HEK293 (cell line): ENCODE measurements at regions not wholly inside any gene's neighbourhood (a gene's known extent, or its start where the extent isn't known, plus 50 kb on each side); places are given as distances from the start of the nearest gene placed in this dataset.
"Not testable (repeated sequence)": the region's sequence is repeated elsewhere in the genome, so short reads cannot be mapped to it uniquely, and the experiment has no call there.

Experiments
- CTCF ChIA-PET: fragments of 350-600 bp; formaldehyde crosslinking; extraction: SDS; loops from one replicate; lab custom pipeline; 2021; ENCODE audit warnings: antibody characterized with exemption; lab: Yijun Ruan, JAX
- POLR2A ChIA-PET: fragments of 300-600 bp; formaldehyde crosslinking; extraction: SDS; loops from one replicate; lab custom pipeline; 2020; ENCODE audit warnings: antibody characterized with exemption, inconsistent platforms; lab: Yijun Ruan, JAX
- H3K27ac ChIP-seq: fragments of 200-500 bp; sonication (Bioruptor generic); 2 replicates; pipeline ENCODE4 v1.5.1; 2014; ENCODE audit warnings: low read depth, low read length, control low read depth, inconsistent platforms; ENCODE audit errors: extremely low read depth
- H3K36me3 ChIP-seq, 2 experiments: fragments of 200-500 bp in 1 of 2; sonication (Bioruptor generic) in 1 of 2; 1 replicate in 1 of 2; 2 replicates in 1 of 2; pipeline ENCODE4 v1.5.1; 2014 to 2017; ENCODE audit warnings: inconsistent platforms in 2 of 2, low read length in 2 of 2; ENCODE audit not compliant: control insufficient read depth in 2 of 2, insufficient read depth in 1 of 2
- H3K4me1 ChIP-seq: fragments of 200-500 bp; sonication (Bioruptor generic); 2 replicates; pipeline ENCODE4 v1.5.1; 2014; ENCODE audit warnings: mild to moderate bottlenecking, low read length, inconsistent platforms; ENCODE audit not compliant: control insufficient read depth, insufficient read depth
- H3K4me3 ChIP-seq: 2 replicates; pipeline ENCODE4 v1.5.1; 2011; ENCODE audit warnings: low read depth, mild to moderate bottlenecking, control low read depth, low read length, moderate library complexity
- H3K9me3 ChIP-seq: fragments of 200-500 bp; sonication (Bioruptor generic); 2 replicates; pipeline ENCODE4 v1.5.1; 2014; ENCODE audit warnings: low read depth, low read length, inconsistent platforms; ENCODE audit not compliant: control insufficient read depth, insufficient read depth
- ATF2 ChIP-seq: fragments of 450-650 bp; formaldehyde crosslinking; IDR thresholded peaks from 2 replicates; pipeline ENCODE4 v1.5.1; 2016; ENCODE audit warnings: missing biosample characterization, missing genetic modification characterization, low read depth
- MYNN ChIP-seq: fragments of 450-650 bp; formaldehyde crosslinking; IDR thresholded peaks from 2 replicates; pipeline ENCODE4 v1.5.1; 2016; ENCODE audit warnings: missing biosample characterization, missing genetic modification characterization, borderline replicate concordance
- PRDM6 ChIP-seq: fragments of 450-650 bp; formaldehyde crosslinking; IDR thresholded peaks from 2 replicates; pipeline ENCODE4 v1.5.1; 2017; ENCODE audit warnings: missing biosample characterization, missing genetic modification characterization
- ZBTB20 ChIP-seq: fragments of 450-650 bp; formaldehyde crosslinking; IDR thresholded peaks from 2 replicates; pipeline ENCODE4 v1.5.1; 2016; ENCODE audit warnings: missing biosample characterization, missing genetic modification characterization
- ZBTB26 ChIP-seq: fragments of 450-650 bp; formaldehyde crosslinking; optimal IDR thresholded peaks from 2 replicates; pipeline ENCODE3; 2016; ENCODE audit warnings: missing biosample characterization, mild to moderate bottlenecking, missing genetic modification characterization
- ZBTB48 ChIP-seq: fragments of 450-650 bp; formaldehyde crosslinking; IDR thresholded peaks from 2 replicates; pipeline ENCODE4 v1.5.1; 2016; ENCODE audit warnings: missing biosample characterization, missing genetic modification characterization
- ZBTB6 ChIP-seq: fragments of 450-650 bp; formaldehyde crosslinking; IDR thresholded peaks from 2 replicates; pipeline ENCODE4 v1.5.1; 2017; ENCODE audit warnings: missing biosample characterization, missing genetic modification characterization
- ZNF114 ChIP-seq: fragments of 450-650 bp; formaldehyde crosslinking; IDR thresholded peaks from 2 replicates; pipeline ENCODE4 v1.5.0; 2017; ENCODE audit warnings: missing biosample characterization, missing genetic modification characterization
- ZNF133 ChIP-seq: fragments of 450-650 bp; formaldehyde crosslinking; IDR thresholded peaks from 2 replicates; pipeline ENCODE4 v1.5.1; 2016; ENCODE audit warnings: missing biosample characterization, missing genetic modification characterization
- ZNF138 ChIP-seq: fragments of 450-650 bp; formaldehyde crosslinking; IDR thresholded peaks from 2 replicates; pipeline ENCODE4 v1.5.1; 2016; ENCODE audit warnings: missing biosample characterization, missing genetic modification characterization, borderline replicate concordance
- ZNF148 ChIP-seq: fragments of 450-650 bp; formaldehyde crosslinking; IDR thresholded peaks from 2 replicates; pipeline ENCODE4 v1.5.0; 2017; ENCODE audit warnings: missing biosample characterization, missing genetic modification characterization, borderline replicate concordance
- ZNF169 ChIP-seq: fragments of 450-650 bp; formaldehyde crosslinking; IDR thresholded peaks from 2 replicates; pipeline ENCODE4 v1.5.1; 2016; ENCODE audit warnings: missing biosample characterization, missing genetic modification characterization
- ZNF23 ChIP-seq: fragments of 450-650 bp; formaldehyde crosslinking; IDR thresholded peaks from 2 replicates; pipeline ENCODE4 v1.5.1; 2016; ENCODE audit warnings: missing biosample characterization, missing genetic modification characterization, borderline replicate concordance
- ZNF311 ChIP-seq: fragments of 450-650 bp; formaldehyde crosslinking; IDR thresholded peaks from 2 replicates; pipeline ENCODE4 v1.5.1; 2017; ENCODE audit warnings: missing biosample characterization, missing genetic modification characterization, borderline replicate concordance
- ZNF335 ChIP-seq: fragments of 450-650 bp; formaldehyde crosslinking; conservative IDR thresholded peaks from 2 replicates; pipeline ENCODE4 v1.5.1; 2016; ENCODE audit warnings: missing biosample characterization, missing genetic modification characterization
- ZNF423 ChIP-seq: fragments of 450-650 bp; formaldehyde crosslinking; IDR thresholded peaks from 2 replicates; pipeline ENCODE4 v1.5.1; 2016; ENCODE audit warnings: missing biosample characterization, missing genetic modification characterization
- ZNF433 ChIP-seq: fragments of 450-650 bp; formaldehyde crosslinking; IDR thresholded peaks from 2 replicates; pipeline ENCODE4 v1.5.1; 2016; ENCODE audit warnings: missing biosample characterization, missing genetic modification characterization, low read depth
- ZNF544 ChIP-seq: fragments of 450-650 bp; formaldehyde crosslinking; IDR thresholded peaks from 2 replicates; pipeline ENCODE4 v1.5.0; 2017; ENCODE audit warnings: missing biosample characterization, missing genetic modification characterization
- ZNF600 ChIP-seq: fragments of 450-650 bp; formaldehyde crosslinking; IDR thresholded peaks from 2 replicates; pipeline ENCODE4 v1.5.1; 2016; ENCODE audit warnings: missing biosample characterization, missing genetic modification characterization
- ZNF785 ChIP-seq: fragments of 450-650 bp; formaldehyde crosslinking; IDR thresholded peaks from 2 replicates; pipeline ENCODE4 v1.5.1; 2016; ENCODE audit warnings: missing biosample characterization, missing genetic modification characterization
- ZNF791 ChIP-seq: fragments of 450-650 bp; formaldehyde crosslinking; IDR thresholded peaks from 2 replicates; pipeline ENCODE4 v1.5.1; 2016; ENCODE audit warnings: missing biosample characterization, missing genetic modification characterization

- TF ChIP-seq PRDM6 (tag by site-specific recombination), result no peak
- TF ChIP-seq ZNF335 (tag by site-specific recombination), result no peak
- no peak for TF ChIP-seq ZBTB20 (tag by site-specific recombination)
These were observed 113.6 kb upstream of the ID4 start (continued) for GRCh38 chr6:19723545-19723944.

- POLR2A ChIA-PET, result interaction anchor here (0.5 kb wide), 1 partner anchor 79 kb away, joined by 3 read pairs; no protein-coding TSS in a partner anchor
These were observed 111.7 kb upstream of the ID4 start for GRCh38 chr6:19725436-19725835.

GRCh38 chr6:19731282-19731681 is 105.9 kb upstream of the ID4 start:
- H3K4me1 ChIP-seq, result no peaks in the 10 kb centered on the region
- no peak for TF ChIP-seq ZNF23 (tag by site-specific recombination)
- no peak for TF ChIP-seq ZBTB48
- no peak for TF ChIP-seq ZBTB26 (tag by site-specific recombination)
- TF ChIP-seq ZNF169 (tag by site-specific recombination), result no peak
- TF ChIP-seq ZBTB6 (tag by site-specific recombination), result no peak
- no peak for TF ChIP-seq ZNF114 (tag by site-specific recombination)
- no peak for TF ChIP-seq MYNN
- TF ChIP-seq ZNF433 (tag by site-specific recombination), result no peak
- TF ChIP-seq ZNF133 (tag by site-specific recombination), result no peak
- TF ChIP-seq ZNF311, result no peak
- no peak for TF ChIP-seq ZNF148 (tag by site-specific recombination)
- no peak for TF ChIP-seq ZNF138
- TF ChIP-seq ZNF423 (tag by site-specific recombination), result no peak
- no peak for TF ChIP-seq ZNF544 (tag by site-specific recombination)
- no peak for TF ChIP-seq ZNF791 (tag by site-specific recombination)
- TF ChIP-seq ZNF600 (tag by site-specific recombination), result no peak
- TF ChIP-seq ZNF785 (tag by site-specific recombination), result no peak
- no peak for TF ChIP-seq ATF2
- H3K9me3 ChIP-seq, result no peaks in the 10 kb centered on the region
- POLR2A ChIA-PET, result no interaction called here
- CTCF ChIA-PET, result interaction anchor here (0.6 kb wide), 1 partner anchor 46 kb away, joined by 4 read pairs; no protein-coding TSS in a partner anchor
- no peak overlapping the region for H3K4me3 ChIP-seq
- H3K36me3 ChIP-seq, result no peaks in the 10 kb centered on the region
- no peak overlapping the region for H3K27ac ChIP-seq

More at GRCh38 chr6:19725436-19725835, 111.7 kb upstream of the ID4 start:
- H3K36me3 ChIP-seq, H3K27ac ChIP-seq, H3K4me1 ChIP-seq, H3K4me3 ChIP-seq, CTCF ChIA-PET, H3K9me3 ChIP-seq: not testable (repeated sequence)
